ENCODE measurements at regions not wholly inside any gene's neighbourhood (a gene's known extent, or its start where the extent isn't known, plus 50 kb on each side); places are given as distances from the start of the nearest gene placed in this dataset.

- TF ChIP-seq CTCF (IDR thresholded peaks at IDR 0.05; ENCODE audit: low read depth, low read length) = no peak
- Histone ChIP-seq H3K27ac (ENCODE audit: low read depth, low read length) (no peak overlapping the region), H3K4me3 (ENCODE audit: low read depth, low read length) (no peak overlapping the region), H3K27me3 (ENCODE audit: control insufficient read depth, insufficient read depth, low read length) (no peaks in the 10 kb centered on the region), H3K9me3 (ENCODE audit: control insufficient read depth, insufficient read depth, low read length) (peaks cover 3% of the 10 kb centered on the region; the same call in 1 of the 2 replicates)
- ChIA-PET CTCF (interaction anchor here (1.4 kb wide), 1 partner anchor 11 kb away, joined by 5 read pairs; no protein-coding TSS in a partner anchor), POLR2A (no interaction called here)
- DNase-seq (ENCODE audit: low read depth, low spot score) = no peak
Measured at GRCh38 chr6:6748001-6748400, 159.5 kb downstream of the LY86 start.

- no peak for TF ChIP-seq CTCF (IDR thresholded peaks at IDR 0.05; ENCODE audit: low read depth, low read length)
- H3K27me3 ChIP-seq (ENCODE audit: control insufficient read depth, insufficient read depth, low read length) = no peaks in the 10 kb centered on the region
- H3K4me3 ChIP-seq (ENCODE audit: low read depth, low read length) = peak overlapping the region; percentile 4; the same call in 1 of the 2 replicates
- ChIA-PET CTCF (interaction anchor here (1.1 to 1.9 kb wide), 6 partner anchors 9 to 493 kb away, joined by 3 to 13 read pairs (median 4); no protein-coding TSS in a partner anchor), POLR2A (interaction anchor here (0.8 to 1.4 kb wide), 5 partner anchors 9 to 455 kb away, joined by 3 to 5 read pairs (median 3); no protein-coding TSS in a partner anchor)
- peaks cover 3% of the 10 kb centered on the region; the same call in 1 of the 2 replicates for H3K9me3 ChIP-seq (ENCODE audit: control insufficient read depth, insufficient read depth, low read length)
- H3K27ac ChIP-seq (ENCODE audit: low read depth, low read length) = peak overlapping the region; percentile 82
- peak; percentile 82 for DNase-seq (ENCODE audit: low read depth, low spot score)
Measured at GRCh38 chr6:6749702-6750491, 161.4 kb downstream of the LY86 start.

GRCh38 chr6:6750594-6751265 lies 162.2 kb downstream of the LY86 start:
- ChIA-PET POLR2A (interaction anchor here (0.8 to 1.4 kb wide), 4 partner anchors 20 to 454 kb away, joined by 3 to 5 read pairs (median 3); no protein-coding TSS in a partner anchor), CTCF (interaction anchor here (0.5 to 1.9 kb wide), 7 partner anchors 8 to 492 kb away, joined by 3 to 13 read pairs (median 4); no protein-coding TSS in a partner anchor)
- H3K9me3 ChIP-seq (ENCODE audit: control insufficient read depth, insufficient read depth, low read length) = peaks cover under 1% of the 10 kb centered on the region; the same call in 1 of the 2 replicates
- no peak for DNase-seq (ENCODE audit: low read depth, low spot score)
- H3K4me3 ChIP-seq (ENCODE audit: low read depth, low read length) = no peak overlapping the region
- H3K27me3 ChIP-seq (ENCODE audit: control insufficient read depth, insufficient read depth, low read length) = no peaks in the 10 kb centered on the region
- no peak for TF ChIP-seq CTCF (IDR thresholded peaks at IDR 0.05; ENCODE audit: low read depth, low read length)
- H3K27ac ChIP-seq (ENCODE audit: low read depth, low read length) = no peak overlapping the region

GRCh38 chr6:6751266-6751596 lies 162.7 kb downstream of the LY86 start:
- ChIA-PET CTCF (interaction anchor here (1.5 to 1.9 kb wide), 3 partner anchors 8 to 74 kb away, joined by 3 to 13 read pairs (median 8); no protein-coding TSS in a partner anchor), POLR2A (interaction anchor here (0.8 kb wide), 1 partner anchor 405 kb away, joined by 3 read pairs; no protein-coding TSS in a partner anchor)
- Histone ChIP-seq H3K27ac (ENCODE audit: low read depth, low read length) (no peak overlapping the region), H3K27me3 (ENCODE audit: control insufficient read depth, insufficient read depth, low read length) (no peaks in the 10 kb centered on the region), H3K4me3 (ENCODE audit: low read depth, low read length) (no peak overlapping the region), H3K9me3 (ENCODE audit: control insufficient read depth, insufficient read depth, low read length) (no peaks in the 10 kb centered on the region)
- TF ChIP-seq CTCF (IDR thresholded peaks at IDR 0.05; ENCODE audit: low read depth, low read length) = no peak
- no peak for DNase-seq (ENCODE audit: low read depth, low spot score)
